ENCODE measurements at regions not wholly inside any gene's neighbourhood (a gene's known extent, or its start where the extent isn't known, plus 50 kb on each side); places are given as distances from the start of the nearest gene placed in this dataset.

- peaks cover 3% of the 10 kb centered on the region for H3K4me1 ChIP-seq (ENCODE audit: control insufficient read depth, insufficient read depth, low read length)
- DNase-seq = peak; percentile 74
- no peaks in the 10 kb centered on the region for H3K9me3 ChIP-seq (replicated peaks; ENCODE audit: control insufficient read depth, low read depth, low read length)
- H3K4me3 ChIP-seq (ENCODE audit: low read length) = peak overlapping the region; percentile 73
- H3K27ac ChIP-seq (ENCODE audit: low read length) = peak overlapping the region; percentile 82
- no peaks in the 10 kb centered on the region for H3K36me3 ChIP-seq (ENCODE audit: control insufficient read depth, insufficient read depth, low read length)
- peaks cover 16% of the 10 kb centered on the region for H3K27me3 ChIP-seq (ENCODE audit: control insufficient read depth, insufficient read depth, low read length)
- WGBS (ENCODE audit: insufficient coverage) = under 1% methylated on average over 105 of the region's 105 CpGs
Measured at GRCh38 chr4:71186566-71187403, 152.0 kb upstream of the SLC4A4 start.

DNA sequence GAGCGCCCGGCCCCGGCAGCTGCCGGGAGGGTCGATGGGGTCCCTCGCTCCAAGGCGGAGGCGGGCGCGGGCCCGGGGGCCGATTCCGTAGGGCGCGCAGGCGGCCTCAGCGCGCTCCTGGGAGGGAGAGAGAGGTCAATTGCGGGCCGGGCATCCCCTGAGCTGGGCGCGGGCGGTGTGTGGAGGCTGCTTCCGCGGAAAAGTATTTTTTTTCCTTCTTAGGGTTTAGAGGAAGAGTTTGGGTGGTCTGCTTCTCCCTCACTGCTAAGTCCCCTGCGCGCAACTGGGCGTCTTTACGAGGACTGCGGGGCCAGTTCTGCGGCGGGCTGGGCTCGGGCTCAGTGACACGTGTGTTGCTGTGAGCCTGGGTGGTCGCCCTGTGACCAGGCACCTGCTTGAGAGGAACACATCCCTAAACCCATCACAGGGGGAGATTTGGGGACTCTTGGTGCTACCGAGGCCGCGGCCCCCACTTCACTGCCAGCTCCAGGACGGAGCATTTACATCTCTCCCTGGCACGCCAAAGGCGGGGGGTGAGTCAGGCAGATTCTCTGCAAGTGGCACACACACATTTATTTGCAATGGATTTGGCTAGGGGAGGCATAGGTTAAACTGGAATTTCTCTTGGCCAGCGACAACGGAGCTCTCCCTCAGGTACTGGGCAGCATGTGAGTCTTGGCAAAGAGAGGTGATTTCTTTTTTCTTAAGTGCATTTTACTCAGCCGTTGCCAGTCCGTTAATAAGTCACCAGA, 151.2 kb upstream of the SLC4A4 start:
- Histone ChIP-seq H3K4me3 (ENCODE audit: low read length) (peak overlapping the region; percentile 73), H3K36me3 (ENCODE audit: control insufficient read depth, insufficient read depth, low read length) (no peaks in the 10 kb centered on the region), H3K27me3 (ENCODE audit: control insufficient read depth, insufficient read depth, low read length) (peaks cover 16% of the 10 kb centered on the region), H3K4me1 (ENCODE audit: control insufficient read depth, insufficient read depth, low read length) (peaks cover 3% of the 10 kb centered on the region), H3K9me3 (replicated peaks; ENCODE audit: control insufficient read depth, low read depth, low read length) (no peaks in the 10 kb centered on the region), H3K27ac (ENCODE audit: low read length) (peak overlapping the region; percentile 37)
- DNase-seq = peak; percentile 59
- 1% methylated on average over 31 of the region's 45 CpGs for WGBS (ENCODE audit: insufficient coverage)

GRCh38 chr4:71188156-71188640, 150.6 kb upstream of the SLC4A4 start:
- no peaks in the 10 kb centered on the region for H3K36me3 ChIP-seq (ENCODE audit: control insufficient read depth, insufficient read depth, low read length)
- peak overlapping the region; percentile 29 for H3K27ac ChIP-seq (ENCODE audit: low read length)
- peaks cover 16% of the 10 kb centered on the region for H3K27me3 ChIP-seq (ENCODE audit: control insufficient read depth, insufficient read depth, low read length)
- WGBS (ENCODE audit: insufficient coverage) = 4% methylated on average over 4 of the region's 7 CpGs
- DNase-seq = peak; percentile 60
- H3K4me3 ChIP-seq (ENCODE audit: low read length) = peak overlapping the region; percentile 73
- H3K9me3 ChIP-seq (replicated peaks; ENCODE audit: control insufficient read depth, low read depth, low read length) = no peaks in the 10 kb centered on the region
- H3K4me1 ChIP-seq (ENCODE audit: control insufficient read depth, insufficient read depth, low read length) = peaks cover 3% of the 10 kb centered on the region

DNA sequence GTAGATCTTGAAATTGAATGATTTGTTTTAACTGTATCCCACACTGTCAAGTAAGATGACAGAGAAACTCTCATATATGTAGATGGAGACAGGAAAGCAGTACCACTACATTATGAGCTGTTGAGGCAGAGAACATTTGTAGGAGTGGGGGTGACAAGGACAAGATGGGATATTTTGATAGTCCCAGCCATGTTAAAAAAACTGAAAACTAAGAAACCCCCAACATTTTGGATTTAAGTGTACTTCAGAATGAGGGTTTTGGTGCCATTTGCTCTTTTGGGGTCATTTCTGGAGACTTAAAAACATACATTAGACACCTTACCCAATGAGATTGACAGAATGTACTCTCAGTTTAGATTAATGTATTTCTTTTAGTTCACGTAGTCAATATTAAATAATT, 149.9 kb upstream of the SLC4A4 start:
- peaks cover 16% of the 10 kb centered on the region for H3K27me3 ChIP-seq (ENCODE audit: control insufficient read depth, insufficient read depth, low read length)
- DNase-seq = no peak
- no peaks in the 10 kb centered on the region for H3K36me3 ChIP-seq (ENCODE audit: control insufficient read depth, insufficient read depth, low read length)
- no CpG with 5 or more reads among the region's 1 CpG for WGBS (ENCODE audit: insufficient coverage)
- no peak overlapping the region for H3K27ac ChIP-seq (ENCODE audit: low read length)
- H3K4me1 ChIP-seq (ENCODE audit: control insufficient read depth, insufficient read depth, low read length) = peaks cover 3% of the 10 kb centered on the region
- no peaks in the 10 kb centered on the region for H3K9me3 ChIP-seq (replicated peaks; ENCODE audit: control insufficient read depth, low read depth, low read length)
- no peak overlapping the region for H3K4me3 ChIP-seq (ENCODE audit: low read length)

GRCh38 chr4:71189471-71189870, 149.3 kb upstream of the SLC4A4 start:
- Histone ChIP-seq H3K4me1 (ENCODE audit: control insufficient read depth, insufficient read depth, low read length) (peaks cover 3% of the 10 kb centered on the region), H3K9me3 (replicated peaks; ENCODE audit: control insufficient read depth, low read depth, low read length) (no peaks in the 10 kb centered on the region), H3K27ac (ENCODE audit: low read length) (no peak overlapping the region), H3K27me3 (ENCODE audit: control insufficient read depth, insufficient read depth, low read length) (peaks cover 16% of the 10 kb centered on the region), H3K4me3 (ENCODE audit: low read length) (no peak overlapping the region), H3K36me3 (ENCODE audit: control insufficient read depth, insufficient read depth, low read length) (no peaks in the 10 kb centered on the region)
- DNase-seq = no peak
- WGBS (ENCODE audit: insufficient coverage) = 70% methylated on average over 2 of the region's 6 CpGs

DNA sequence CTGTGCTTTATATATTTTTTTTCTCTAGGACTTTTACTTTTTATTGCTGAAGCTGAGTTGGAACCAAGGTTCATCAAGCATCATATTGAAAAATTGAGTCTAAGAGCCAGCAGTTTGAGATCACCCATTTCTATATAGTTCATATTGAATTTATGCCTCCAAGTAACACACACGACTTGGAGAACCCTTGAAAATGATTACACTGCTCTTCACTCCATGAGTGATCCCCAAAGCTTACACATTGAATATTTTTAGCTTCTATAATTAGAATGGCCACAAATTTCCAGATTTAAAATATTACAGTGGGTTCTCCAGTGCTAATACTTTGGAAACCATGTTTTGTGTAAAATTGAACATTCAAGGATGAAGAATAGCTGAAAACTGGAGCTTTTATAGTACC, 144.4 kb upstream of the SLC4A4 start:
- no peak for DNase-seq
- Histone ChIP-seq H3K36me3 (ENCODE audit: control insufficient read depth, insufficient read depth, low read length) (no peaks in the 10 kb centered on the region), H3K27ac (ENCODE audit: low read length) (no peak overlapping the region), H3K9me3 (replicated peaks; ENCODE audit: control insufficient read depth, low read depth, low read length) (no peaks in the 10 kb centered on the region), H3K4me1 (ENCODE audit: control insufficient read depth, insufficient read depth, low read length) (no peaks in the 10 kb centered on the region), H3K4me3 (ENCODE audit: low read length) (no peak overlapping the region), H3K27me3 (ENCODE audit: control insufficient read depth, insufficient read depth, low read length) (peaks cover 2% of the 10 kb centered on the region)
- WGBS (ENCODE audit: insufficient coverage) = no CpG with 5 or more reads among the region's 1 CpG

DNA sequence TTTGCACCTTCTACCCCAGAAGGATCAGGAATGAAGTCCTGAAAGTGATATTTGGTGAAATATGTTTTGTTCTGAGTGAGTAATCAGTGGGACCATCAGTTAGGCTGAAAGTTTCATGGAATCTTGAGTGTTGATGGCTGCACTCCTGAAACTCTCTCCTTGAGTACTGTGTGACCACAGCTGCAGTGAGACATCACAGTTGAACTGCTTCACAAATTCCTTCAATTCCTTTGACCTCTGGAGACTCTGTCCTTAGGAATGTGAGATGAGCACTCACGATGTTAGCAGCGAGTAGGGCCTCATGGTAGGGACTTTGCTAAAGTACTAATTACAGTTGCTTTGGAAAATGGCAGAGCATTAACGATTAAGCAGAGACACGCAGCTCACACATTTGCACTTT, 142.9 kb upstream of the SLC4A4 start:
- no peaks in the 10 kb centered on the region for H3K9me3 ChIP-seq (replicated peaks; ENCODE audit: control insufficient read depth, low read depth, low read length)
- H3K4me3 ChIP-seq (ENCODE audit: low read length) = no peak overlapping the region
- no peaks in the 10 kb centered on the region for H3K27me3 ChIP-seq (ENCODE audit: control insufficient read depth, insufficient read depth, low read length)
- DNase-seq = peak; percentile 41
- H3K36me3 ChIP-seq (ENCODE audit: control insufficient read depth, insufficient read depth, low read length) = no peaks in the 10 kb centered on the region
- H3K27ac ChIP-seq (ENCODE audit: low read length) = no peak overlapping the region
- H3K4me1 ChIP-seq (ENCODE audit: control insufficient read depth, insufficient read depth, low read length) = no peaks in the 10 kb centered on the region
- WGBS (ENCODE audit: insufficient coverage) = no CpG with 5 or more reads among the region's 4 CpGs

GRCh38 chr4:71198958-71199357, 139.9 kb upstream of the SLC4A4 start:
- no CpG with 5 or more reads among the region's 2 CpGs for WGBS (ENCODE audit: insufficient coverage)
- Histone ChIP-seq H3K27ac (ENCODE audit: low read length) (no peak overlapping the region), H3K27me3 (ENCODE audit: control insufficient read depth, insufficient read depth, low read length) (no peaks in the 10 kb centered on the region), H3K36me3 (ENCODE audit: control insufficient read depth, insufficient read depth, low read length) (no peaks in the 10 kb centered on the region), H3K9me3 (replicated peaks; ENCODE audit: control insufficient read depth, low read depth, low read length) (no peaks in the 10 kb centered on the region), H3K4me3 (ENCODE audit: low read length) (no peak overlapping the region), H3K4me1 (ENCODE audit: control insufficient read depth, insufficient read depth, low read length) (no peaks in the 10 kb centered on the region)
- no peak for DNase-seq

DNA sequence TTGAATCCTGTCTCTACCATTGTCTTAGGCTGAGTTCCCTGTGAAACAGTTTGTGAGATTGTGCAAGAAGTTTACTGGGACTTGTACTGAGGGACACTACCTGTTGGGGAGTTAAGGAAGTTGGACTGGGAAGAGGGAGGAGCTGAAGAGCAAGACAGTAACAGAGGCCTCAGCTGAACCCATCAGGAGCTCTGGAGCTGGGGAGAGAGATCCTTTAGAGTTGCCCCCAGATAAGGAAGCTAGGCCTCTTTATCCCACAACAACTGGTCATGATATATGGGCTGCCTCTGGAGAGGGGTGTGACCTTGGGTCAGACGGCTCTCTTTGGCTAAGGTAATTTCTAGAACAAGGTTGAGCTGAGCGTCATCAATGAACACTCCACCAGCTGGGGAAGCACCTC, 137.8 kb upstream of the SLC4A4 start:
- no peaks in the 10 kb centered on the region for H3K27me3 ChIP-seq (ENCODE audit: control insufficient read depth, insufficient read depth, low read length)
- DNase-seq = no peak
- H3K4me1 ChIP-seq (ENCODE audit: control insufficient read depth, insufficient read depth, low read length) = no peaks in the 10 kb centered on the region
- no peaks in the 10 kb centered on the region for H3K36me3 ChIP-seq (ENCODE audit: control insufficient read depth, insufficient read depth, low read length)
- H3K27ac ChIP-seq (ENCODE audit: low read length) = no peak overlapping the region
- no peak overlapping the region for H3K4me3 ChIP-seq (ENCODE audit: low read length)
- 20% methylated on average over 1 of the region's 2 CpGs for WGBS (ENCODE audit: insufficient coverage)
- no peaks in the 10 kb centered on the region for H3K9me3 ChIP-seq (replicated peaks; ENCODE audit: control insufficient read depth, low read depth, low read length)

DNA sequence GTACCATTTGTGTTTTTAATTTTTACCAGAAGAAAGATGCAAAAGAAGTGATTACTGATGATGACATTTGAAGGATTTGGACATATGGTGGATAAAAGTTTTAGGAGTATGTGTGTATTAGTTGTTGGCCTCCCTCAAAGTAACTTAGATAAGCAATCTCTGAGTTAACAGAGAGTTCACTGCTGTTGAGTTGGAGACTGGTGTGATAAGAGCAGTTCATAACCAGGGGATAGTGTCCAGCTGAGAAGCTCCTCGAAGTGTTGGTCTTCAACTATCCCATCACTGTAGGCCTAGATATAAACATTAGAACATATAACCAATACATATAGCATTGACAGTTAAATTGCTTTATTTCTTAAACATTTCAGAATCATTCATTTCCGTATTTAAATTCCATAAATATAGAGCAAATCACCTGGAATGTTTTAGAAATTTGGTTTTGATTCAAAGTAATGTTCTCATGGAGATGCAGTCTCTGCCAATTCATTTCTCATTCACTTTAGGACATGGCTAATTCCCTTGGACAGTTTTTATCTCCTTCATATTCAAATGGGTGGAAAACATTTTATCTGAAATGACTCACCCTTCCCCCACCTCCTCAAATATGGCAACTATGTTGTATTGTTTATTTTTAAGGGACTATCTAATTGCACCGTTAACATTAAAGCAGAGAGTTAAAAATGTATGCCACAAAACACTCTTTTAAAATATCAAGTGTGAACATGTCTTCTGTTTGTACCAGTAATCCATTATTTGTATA, 136.8 kb upstream of the SLC4A4 start:
- no peaks in the 10 kb centered on the region for H3K4me1 ChIP-seq (ENCODE audit: control insufficient read depth, insufficient read depth, low read length)
- H3K36me3 ChIP-seq (ENCODE audit: control insufficient read depth, insufficient read depth, low read length) = no peaks in the 10 kb centered on the region
- H3K9me3 ChIP-seq (replicated peaks; ENCODE audit: control insufficient read depth, low read depth, low read length) = no peaks in the 10 kb centered on the region
- no peak overlapping the region for H3K4me3 ChIP-seq (ENCODE audit: low read length)
- no CpG with 5 or more reads among the region's 3 CpGs for WGBS (ENCODE audit: insufficient coverage)
- H3K27ac ChIP-seq (ENCODE audit: low read length) = no peak overlapping the region
- no peaks in the 10 kb centered on the region for H3K27me3 ChIP-seq (ENCODE audit: control insufficient read depth, insufficient read depth, low read length)
- no peak for DNase-seq

All from muscle of leg (tissue), 3 donors.